BLaER1 treated with 17β-estradiol and CSF1 and Interleukin-3, amounts not matched to agents 10 nM and 100 nM (cell line): ENCODE measurements at regions not wholly inside any gene's neighbourhood (a gene's known extent, or its start where the extent isn't known, plus 50 kb on each side); places are given as distances from the start of the nearest gene placed in this dataset.
"Not testable (repeated sequence)": the region's sequence is repeated elsewhere in the genome, so short reads cannot be mapped to it uniquely, and the experiment has no call there.

Source experiments
- H3K27ac ChIP-seq, 11 experiments: shearing (Covaris generic); formaldehyde crosslinking; 2 replicates each; pipeline ENCODE4 v1.8.1; 2022
- H3K27me3 ChIP-seq, 11 experiments: shearing (Covaris generic); formaldehyde crosslinking; 2 replicates each; pipeline ENCODE4 v1.8.1; 2022
- H3K36me3 ChIP-seq, 11 experiments: shearing (Covaris generic); formaldehyde crosslinking; 2 replicates each; pipeline ENCODE4 v1.8.1; 2022
- H3K4me1 ChIP-seq, 10 experiments: shearing (Covaris generic); formaldehyde crosslinking; 2 replicates each; pipeline ENCODE4 v1.8.1; 2022
- H3K4me2 ChIP-seq, 11 experiments: shearing (Covaris generic); formaldehyde crosslinking; 2 replicates each; pipeline ENCODE4 v1.8.1; 2022
- H3K4me3 ChIP-seq, 10 experiments: shearing (Covaris generic); formaldehyde crosslinking; 2 replicates each; pipeline ENCODE4 v1.8.1; 2022
- H3K9ac ChIP-seq, 11 experiments: shearing (Covaris generic); formaldehyde crosslinking; 2 replicates each; pipeline ENCODE4 v1.8.1; 2022
- H3K9me3 ChIP-seq, 11 experiments: shearing (Covaris generic); formaldehyde crosslinking; replicated peaks in 1 of 11; 2 replicates each; pipeline ENCODE4 v1.8.1; 2022
- H4K20me1 ChIP-seq, 11 experiments: shearing (Covaris generic); formaldehyde crosslinking; 2 replicates each; pipeline ENCODE4 v1.8.1; 2022
- Cebpa-rat ChIP-seq, 11 experiments: shearing (Covaris generic); IDR thresholded peaks; 2 replicates each; pipeline ENCODE4 v1.8.1; 2022

- H3K4me3 ChIP-seq = no peak overlapping the region
- no peak overlapping the region for H3K4me2 ChIP-seq
- no peak overlapping the region for H3K9ac ChIP-seq
- no peaks in the 10 kb centered on the region for H3K36me3 ChIP-seq
- no peak overlapping the region for H3K27ac ChIP-seq
- peaks cover 0 to 11% (median 0%) of the 10 kb centered on the region in 11 experiments; a peak in 1 of 22 replicates for H3K9me3 ChIP-seq
- no peaks in the 10 kb centered on the region for H4K20me1 ChIP-seq
- H3K27me3 ChIP-seq = no peaks in the 10 kb centered on the region
- TF ChIP-seq Cebpa-rat (IDR thresholded peaks at IDR 0.05) = no peak
- no peaks in the 10 kb centered on the region for H3K4me1 ChIP-seq
These were observed 55.7 kb downstream of the OR11H12 start for GRCh38 chr14:18656627-18657026.

GRCh38 chr14:18659892-18660584 is 59.1 kb downstream of the OR11H12 start:
- not testable (repeated sequence) for H3K4me2 ChIP-seq, H4K20me1 ChIP-seq, H3K4me3 ChIP-seq, H3K4me1 ChIP-seq, H3K27me3 ChIP-seq, H3K9ac ChIP-seq, H3K27ac ChIP-seq, H3K36me3 ChIP-seq
- H3K9me3 ChIP-seq = peaks cover 0 to 11% (median 0%) of the 10 kb centered on the region in 11 experiments; a peak in 1 of 22 replicates

- no peaks in the 10 kb centered on the region for H3K27me3 ChIP-seq
- no peak for TF ChIP-seq Cebpa-rat (IDR thresholded peaks at IDR 0.05)
- no peaks in the 10 kb centered on the region for H3K36me3 ChIP-seq
- H3K9ac ChIP-seq = no peak overlapping the region
- peaks cover 0 to 11% (median 0%) of the 10 kb centered on the region in 11 experiments; a peak in 1 of 22 replicates for H3K9me3 ChIP-seq
- H3K4me2 ChIP-seq = no peak overlapping the region
- H3K4me1 ChIP-seq = no peaks in the 10 kb centered on the region
- no peaks in the 10 kb centered on the region for H4K20me1 ChIP-seq
- H3K4me3 ChIP-seq = no peak overlapping the region
- no peak overlapping the region for H3K27ac ChIP-seq
These were observed 59.6 kb downstream of the OR11H12 start for GRCh38 chr14:18660585-18660922.

GRCh38 chr14:18667843-18668242 is 66.9 kb downstream of the OR11H12 start:
- not testable (repeated sequence) for H3K4me3 ChIP-seq, H3K4me1 ChIP-seq, H3K4me2 ChIP-seq

GRCh38 chr14:18688346-18688745 is 87.4 kb downstream of the OR11H12 start:
- Histone ChIP-seq H3K27ac (peak overlapping the region in 5 of 11 experiments; percentile 14 to 63 (median 52); a peak in 10 of 22 replicates), H3K27me3 (no peaks in the 10 kb centered on the region), H3K36me3 (no peaks in the 10 kb centered on the region), H4K20me1 (no peaks in the 10 kb centered on the region), H3K9ac (peak overlapping the region in 5 of 11 experiments; percentile 8 to 54 (median 32); a peak in 8 of 22 replicates), H3K4me1 (peaks cover 12 to 66% (median 53%) of the 10 kb centered on the region in 10 experiments; a peak in 19 of 20 replicates), H3K4me2 (peak overlapping the region in 9 of 11 experiments; percentile 58 to 81 (median 74); a peak in 19 of 22 replicates), H3K4me3 (no peak overlapping the region), H3K9me3 (peaks cover 0 to 10% (median 0%) of the 10 kb centered on the region in 11 experiments; a peak in 3 of 22 replicates)
- TF ChIP-seq Cebpa-rat (IDR thresholded peaks at IDR 0.05) = no peak

More at GRCh38 chr14:18667843-18668242, 66.9 kb downstream of the OR11H12 start:
- not testable (repeated sequence) for H4K20me1 ChIP-seq, H3K36me3 ChIP-seq, H3K27me3 ChIP-seq, H3K9me3 ChIP-seq, H3K9ac ChIP-seq, H3K27ac ChIP-seq
